CD4-positive, alpha-beta T cell (primary cell): ENCODE measurements at regions not wholly inside any gene's neighbourhood (a gene's known extent, or its start where the extent isn't known, plus 50 kb on each side); places are given as distances from the start of the nearest gene placed in this dataset.
A peak's percentile ranks its signal among the peaks of the same experiment; 100 is the strongest.

Experiments used
- ATAC-seq: fragments of 200-7000 bp; cut with Tn5 transposase; one replicate; pipeline ENCODE4 v1.10.0; 2022; ENCODE audit warnings: mild to moderate bottlenecking; ENCODE audit not compliant: poor library complexity
- CTCF ChIA-PET: fragments of 350-600 bp; sonication (Branson Sonifier 250); formaldehyde crosslinking; loops from one replicate; lab custom pipeline; 2021; ENCODE audit warnings: antibody characterized with exemption, inconsistent platforms; lab: Charles Lee
- POLR2A ChIA-PET: fragments of 350-600 bp; sonication (Branson Sonifier 250); formaldehyde crosslinking; loops from one replicate; lab custom pipeline; 2021; ENCODE audit warnings: antibody characterized with exemption, inconsistent platforms; lab: Charles Lee
- DNase-seq, 14 experiments: peaks; one replicate each; pipeline ENCODE4 v3.0.0-alpha.2; 2013 to 2020; ENCODE audit warnings: mixed read lengths in 2 of 14
- H3K27ac ChIP-seq, 2 donors: one replicate each; pipeline versions ENCODE4 v1.5.1 to v1.7.0; 2013; ENCODE audit warnings: low read length in 2 of 2, low read depth in 1 of 2, mild to moderate bottlenecking in 1 of 2
- H3K27me3 ChIP-seq, 2 experiments: 1 replicate in 1 of 2; 2 replicates in 1 of 2; pipeline versions ENCODE4 v1.6.1 to v1.7.0; 2013; ENCODE audit warnings: low read length in 2 of 2, control low read depth in 1 of 2, mild to moderate bottlenecking in 1 of 2, moderate library complexity in 1 of 2; ENCODE audit not compliant: insufficient read depth in 2 of 2, control insufficient read depth in 1 of 2
- H3K36me3 ChIP-seq: one replicate; pipeline ENCODE4 v1.6.1; 2013; ENCODE audit warnings: low read length, control low read depth; ENCODE audit not compliant: insufficient read depth
- H3K4me1 ChIP-seq: one replicate; pipeline ENCODE4 v1.6.1; 2013; ENCODE audit warnings: low read length, control low read depth; ENCODE audit not compliant: insufficient read depth
- H3K4me3 ChIP-seq: one replicate; pipeline ENCODE4 v1.5.1; 2013; ENCODE audit warnings: mild to moderate bottlenecking, low read length, moderate library complexity
- H3K9me3 ChIP-seq, 2 experiments: 1 replicate in 1 of 2; 2 replicates in 1 of 2; pipeline versions ENCODE4 v1.6.1 to v1.7.0; 2013; ENCODE audit warnings: low read length in 2 of 2, mild to moderate bottlenecking in 2 of 2, control low read depth in 1 of 2, moderate library complexity in 1 of 2; ENCODE audit not compliant: control insufficient read depth in 1 of 2, insufficient read depth in 1 of 2
- H3K27ac Mint-ChIP-seq: one replicate; pipeline ENCODE4 v1.8.0; 2020; ENCODE audit warnings: mixed read lengths
- H3K27me3 Mint-ChIP-seq: one replicate; pipeline ENCODE4 v1.8.0; 2021; ENCODE audit warnings: mixed read lengths
- H3K36me3 Mint-ChIP-seq: one replicate; pipeline ENCODE4 v1.8.0; 2021; ENCODE audit warnings: low read depth, mixed read lengths
- H3K4me1 Mint-ChIP-seq: one replicate; pipeline ENCODE4 v1.8.0; 2021; ENCODE audit warnings: low read depth, mixed read lengths
- H3K4me3 Mint-ChIP-seq: one replicate; pipeline ENCODE4 v1.8.0; 2020; ENCODE audit warnings: mild to moderate bottlenecking, mixed read lengths
- H3K9me3 Mint-ChIP-seq: one replicate; pipeline ENCODE4 v1.8.0; 2020; ENCODE audit warnings: mixed read lengths
- CTCF ChIP-seq: fragments of 200-600 bp; IDR thresholded peaks from one replicate; pipeline ENCODE4 v1.8.0; 2022; ENCODE audit warnings: antibody characterized with exemption, mild to moderate bottlenecking
- intact Hi-C, 2 experiments: fragments of 100-400 bp; cut with DNase I in 1 of 2; cut with micrococcal nuclease in 1 of 2; formaldehyde crosslinking; loops; one replicate each; pipeline versions ENCODE4 v1.15.1 to v1.9.0; 2023 to 2025; cut with DNase I, micrococcal nuclease

DNA sequence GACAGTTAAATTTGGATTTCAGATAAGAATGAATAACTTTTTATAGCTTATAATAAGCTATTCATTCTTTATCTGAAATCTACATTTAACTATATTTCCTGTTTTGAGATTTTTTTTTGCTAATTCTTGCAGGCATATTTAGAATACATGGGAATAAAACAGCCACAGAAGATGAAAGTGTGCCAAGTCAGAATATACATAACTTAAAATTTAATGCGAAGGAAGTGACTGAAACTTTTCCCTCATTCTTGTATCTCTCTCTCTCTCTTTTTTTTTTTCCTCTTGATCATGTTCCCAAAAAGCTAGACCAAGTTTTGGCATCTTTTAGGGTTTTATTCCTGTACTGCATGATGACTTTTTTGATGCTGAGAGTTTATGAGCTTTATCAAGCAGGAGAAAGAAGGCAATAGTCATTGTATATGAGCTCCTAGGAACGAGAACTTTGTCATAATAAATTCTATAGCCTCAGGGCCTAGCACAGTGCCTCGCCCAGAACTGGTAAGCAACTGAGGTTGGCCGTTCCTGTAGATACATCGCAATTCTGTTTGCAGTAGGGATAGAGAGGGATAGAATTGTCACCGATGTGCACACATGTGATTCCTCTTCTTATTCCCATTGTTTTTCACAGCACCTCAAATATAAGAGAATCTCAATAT is 205.2 kb downstream of the MYLK4 start:
- ChIA-PET CTCF (no interaction called here), POLR2A (no interaction called here)
- intact Hi-C loops = no loop called here
- Histone ChIP-seq H3K27ac (no peak overlapping the region), H3K27me3 (peaks cover 19 to 43% of the 10 kb centered on the region in 2 experiments), H3K4me3 (no peak overlapping the region), H3K9me3 (peaks cover 0 to 4% of the 10 kb centered on the region in 2 experiments), H3K4me1 (peaks cover 24% of the 10 kb centered on the region), H3K36me3 (no peaks in the 10 kb centered on the region)
- no peak for ATAC-seq
- Mint-ChIP-seq H3K4me1 (peaks cover 28% of the 10 kb centered on the region), H3K4me3 (no peak overlapping the region), H3K36me3 (no peaks in the 10 kb centered on the region), H3K27ac (no peak overlapping the region), H3K9me3 (peaks cover 2% of the 10 kb centered on the region), H3K27me3 (peaks cover 73% of the 10 kb centered on the region)
- TF ChIP-seq CTCF = no peak
- no peak for DNase-seq

GRCh38 chr6:2543321-2543720 is 207.4 kb downstream of the MYLK4 start:
- ChIA-PET POLR2A (no interaction called here), CTCF (no interaction called here)
- Mint-ChIP-seq H3K4me1 (peaks cover 28% of the 10 kb centered on the region), H3K9me3 (no peaks in the 10 kb centered on the region), H3K27ac (no peak overlapping the region), H3K27me3 (peaks cover 70% of the 10 kb centered on the region), H3K36me3 (no peaks in the 10 kb centered on the region), H3K4me3 (no peak overlapping the region)
- no peaks in the 10 kb centered on the region for H3K36me3 ChIP-seq
- TF ChIP-seq CTCF = no peak
- peaks cover 25 to 41% of the 10 kb centered on the region in 2 experiments for H3K27me3 ChIP-seq
- ATAC-seq (no peak), DNase-seq (no peak)
- intact Hi-C loops = no loop called here
- H3K4me1 ChIP-seq = peaks cover 24% of the 10 kb centered on the region
- H3K4me3 ChIP-seq = no peak overlapping the region
- no peak overlapping the region for H3K27ac ChIP-seq
- H3K9me3 ChIP-seq = peaks cover 0 to 4% of the 10 kb centered on the region in 2 experiments

GRCh38 chr6:2542858-2543218 is 207.9 kb downstream of the MYLK4 start:
- intact Hi-C loops = no loop called here
- no peak overlapping the region for H3K27ac Mint-ChIP-seq
- ChIA-PET POLR2A (no interaction called here), CTCF (no interaction called here)
- no peaks in the 10 kb centered on the region for H3K9me3 Mint-ChIP-seq
- no peak for TF ChIP-seq CTCF
- H3K4me1 ChIP-seq = peaks cover 24% of the 10 kb centered on the region
- no peak overlapping the region for H3K27ac ChIP-seq
- DNase-seq (peak in 6 of 14 experiments; percentile 8 to 82 (median 45)), ATAC-seq (peak; percentile 76)
- peaks cover 70% of the 10 kb centered on the region for H3K27me3 Mint-ChIP-seq
- H3K4me1 Mint-ChIP-seq = peaks cover 28% of the 10 kb centered on the region
- no peaks in the 10 kb centered on the region for H3K36me3 ChIP-seq
- H3K4me3 Mint-ChIP-seq = peak overlapping the region; percentile 58
- peaks cover 25 to 41% of the 10 kb centered on the region in 2 experiments for H3K27me3 ChIP-seq
- no peak overlapping the region for H3K4me3 ChIP-seq
- no peaks in the 10 kb centered on the region for H3K36me3 Mint-ChIP-seq
- H3K9me3 ChIP-seq = peaks cover 0 to 4% of the 10 kb centered on the region in 2 experiments
